ENCODE measurements at regions not wholly inside any gene's neighbourhood (a gene's known extent, or its start where the extent isn't known, plus 50 kb on each side); places are given as distances from the start of the nearest gene placed in this dataset.
"Not testable (repeated sequence)": the region's sequence is repeated elsewhere in the genome, so short reads cannot be mapped to it uniquely, and the experiment has no call there.

DNA sequence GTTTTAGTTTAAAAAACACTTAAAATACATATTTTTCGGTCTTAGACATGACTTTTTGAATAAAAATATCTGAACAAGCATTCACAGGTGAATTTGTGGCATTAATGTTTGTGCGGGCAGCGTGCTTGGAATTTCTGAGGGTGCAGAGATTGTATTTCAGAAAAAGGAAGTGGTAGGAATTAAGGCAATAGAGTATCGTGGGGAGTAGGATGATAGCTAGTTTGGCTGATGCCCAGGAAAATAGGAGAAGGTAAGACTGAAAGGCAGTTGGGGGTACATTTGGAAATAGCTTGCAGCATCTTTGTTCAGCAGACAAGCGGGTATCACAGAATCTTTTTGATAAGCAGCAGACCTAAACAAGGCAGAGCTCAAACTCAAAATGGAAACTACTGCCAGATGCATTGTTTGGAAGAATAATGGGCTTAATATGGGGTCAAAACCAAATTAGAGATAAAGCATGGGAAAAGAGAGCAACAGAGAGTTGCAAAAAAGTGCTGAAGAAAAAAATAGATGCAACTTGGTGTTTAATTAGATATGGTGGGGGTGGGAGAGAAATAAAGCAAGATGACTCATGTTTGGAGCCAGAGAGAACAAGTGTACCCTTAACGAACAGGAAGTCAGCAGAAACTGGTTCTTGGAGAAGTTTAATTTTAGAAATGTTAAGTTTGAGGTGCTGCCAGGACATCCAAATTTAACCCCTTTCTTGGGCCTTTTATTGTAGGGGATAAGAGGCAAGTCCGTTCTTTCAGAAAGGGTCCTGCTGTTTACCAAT, 85.7 kb upstream of the ARRDC3 start:
- TF ChIP-seq, protein P1, sequence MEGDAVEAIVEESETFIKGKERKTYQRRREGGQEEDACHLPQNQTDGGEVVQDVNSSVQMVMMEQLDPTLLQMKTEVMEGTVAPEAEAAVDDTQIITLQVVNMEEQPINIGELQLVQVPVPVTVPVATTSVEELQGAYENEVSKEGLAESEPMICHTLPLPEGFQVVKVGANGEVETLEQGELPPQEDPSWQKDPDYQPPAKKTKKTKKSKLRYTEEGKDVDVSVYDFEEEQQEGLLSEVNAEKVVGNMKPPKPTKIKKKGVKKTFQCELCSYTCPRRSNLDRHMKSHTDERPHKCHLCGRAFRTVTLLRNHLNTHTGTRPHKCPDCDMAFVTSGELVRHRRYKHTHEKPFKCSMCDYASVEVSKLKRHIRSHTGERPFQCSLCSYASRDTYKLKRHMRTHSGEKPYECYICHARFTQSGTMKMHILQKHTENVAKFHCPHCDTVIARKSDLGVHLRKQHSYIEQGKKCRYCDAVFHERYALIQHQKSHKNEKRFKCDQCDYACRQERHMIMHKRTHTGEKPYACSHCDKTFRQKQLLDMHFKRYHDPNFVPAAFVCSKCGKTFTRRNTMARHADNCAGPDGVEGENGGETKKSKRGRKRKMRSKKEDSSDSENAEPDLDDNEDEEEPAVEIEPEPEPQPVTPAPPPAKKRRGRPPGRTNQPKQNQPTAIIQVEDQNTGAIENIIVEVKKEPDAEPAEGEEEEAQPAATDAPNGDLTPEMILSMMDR (IDR thresholded peaks at IDR 0.05): no peak
- H3K27me3 ChIP-seq: no peaks in the 10 kb centered on the region
- no peaks in the 10 kb centered on the region for H3K9me3 ChIP-seq
- intact Hi-C loops (cut with DNase I; ENCODE audit: low total_unique reads): no loop called here
- H3K4me1 ChIP-seq: peaks cover 0 to 22% (median 0%) of the 10 kb centered on the region in 4 donors
- H3K4me3 ChIP-seq: no peak overlapping the region
- peak overlapping the region; percentile 15 to 50 for H3K27ac ChIP-seq
- no peak for DNase-seq
- H3K36me3 ChIP-seq: no peaks in the 10 kb centered on the region

DNA sequence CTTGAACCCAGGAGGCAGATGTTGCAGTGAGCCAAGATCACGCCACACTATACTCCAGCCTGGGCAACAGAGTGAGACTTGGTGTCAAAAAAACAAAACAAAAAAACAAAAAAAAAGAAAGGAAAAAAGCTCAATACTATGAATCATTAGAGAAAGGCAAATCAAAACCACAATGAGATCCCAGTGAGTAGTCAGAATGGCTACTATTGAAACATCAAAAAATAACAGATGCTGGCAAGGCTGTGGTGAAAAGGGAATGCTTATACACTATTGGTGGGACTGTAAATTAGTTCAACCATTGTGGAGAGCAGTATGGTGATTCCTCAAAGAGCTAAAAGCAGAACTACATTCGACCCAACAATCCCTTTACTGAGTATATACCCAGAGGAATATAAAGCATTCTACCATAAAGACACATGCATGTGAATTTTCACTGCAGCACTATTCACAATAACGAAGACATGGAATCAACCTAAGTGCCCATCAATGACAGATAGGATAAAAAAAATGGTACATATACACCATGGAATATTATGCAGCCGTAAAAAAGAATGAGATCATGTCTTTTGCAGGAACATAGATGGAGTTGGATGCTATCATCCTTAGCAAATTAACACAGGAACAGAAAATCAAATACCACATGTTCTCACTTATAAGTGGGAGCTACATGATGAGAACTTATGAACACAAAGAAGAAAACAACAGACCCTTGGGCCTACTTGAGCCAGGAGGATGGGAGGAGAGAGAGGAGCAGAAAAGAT, 81.9 kb upstream of the ARRDC3 start:
- Histone ChIP-seq H3K4me3 (no peak overlapping the region), H3K4me1 (peaks cover 0 to 8% (median 0%) of the 10 kb centered on the region in 4 donors), H3K27ac (no peak overlapping the region), H3K9me3 (peaks cover 0 to 4% (median 0%) of the 10 kb centered on the region in 3 donors), H3K36me3 (no peaks in the 10 kb centered on the region), H3K27me3 (no peaks in the 10 kb centered on the region)
- intact Hi-C loops (cut with DNase I; ENCODE audit: low total_unique reads): no loop called here
- no peak for DNase-seq
- TF ChIP-seq, protein P1 (IDR thresholded peaks at IDR 0.05): no peak

DNA sequence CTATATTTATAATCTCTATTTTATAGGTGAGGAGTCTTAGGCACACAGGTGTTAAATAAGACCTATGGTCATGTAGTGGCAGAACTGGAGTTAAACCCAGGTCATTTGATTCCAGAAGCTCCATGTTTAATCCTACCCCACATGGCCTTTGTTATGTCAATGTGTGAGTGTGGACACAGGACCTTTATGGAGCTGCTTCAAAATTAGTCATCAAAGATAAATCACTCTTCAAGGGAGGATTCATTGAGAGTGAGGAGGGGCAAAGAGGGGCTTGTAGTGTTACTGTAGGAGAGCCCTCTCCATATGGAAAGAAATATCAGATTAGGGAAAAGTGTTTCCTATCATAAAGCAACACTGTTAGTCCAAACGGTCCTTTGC, 74.6 kb upstream of the ARRDC3 start:
- Histone ChIP-seq H3K27me3 (no peaks in the 10 kb centered on the region), H3K27ac (no peak overlapping the region), H3K4me1 (no peaks in the 10 kb centered on the region), H3K36me3 (no peaks in the 10 kb centered on the region), H3K9me3 (peaks cover 0 to 4% (median 0%) of the 10 kb centered on the region in 3 donors), H3K4me3 (no peak overlapping the region)
- DNase-seq: no peak
- intact Hi-C loops (cut with DNase I; ENCODE audit: low total_unique reads): no loop called here
- TF ChIP-seq, protein P1 (IDR thresholded peaks at IDR 0.05): no peak

DNA sequence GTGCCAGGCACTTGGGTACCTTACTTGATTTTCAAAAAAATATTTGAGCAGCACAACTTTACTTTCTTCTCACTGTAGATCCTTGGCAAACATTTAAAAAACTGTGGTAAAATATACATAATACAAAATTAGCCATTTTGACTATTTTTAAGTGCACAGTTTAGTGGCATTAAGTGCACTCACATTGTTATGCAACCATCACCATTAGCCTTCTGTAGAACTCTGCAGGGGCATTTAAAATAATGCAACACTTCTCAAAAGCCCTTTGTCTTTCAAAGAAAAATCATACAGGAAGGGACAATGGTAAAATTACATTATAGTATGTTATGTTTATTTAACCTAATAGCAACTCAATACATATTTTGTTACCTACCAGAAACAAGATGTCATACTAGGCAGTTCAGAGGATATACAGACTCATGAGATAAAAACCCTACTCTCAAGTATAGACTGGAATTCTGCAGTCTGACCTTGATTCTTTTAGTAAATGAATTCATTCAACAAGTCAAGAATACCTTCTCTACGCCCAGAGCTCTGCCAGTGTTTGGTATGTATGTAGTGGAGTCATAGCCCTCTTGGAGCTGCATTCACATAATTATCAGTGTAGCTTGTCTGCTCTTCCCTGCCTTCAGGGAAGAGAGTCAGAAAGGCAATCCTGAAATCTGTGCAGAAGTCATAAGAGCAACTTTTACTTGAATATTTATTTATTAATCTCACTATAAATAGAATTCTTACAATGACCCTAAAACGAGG, 74.0 kb upstream of the ARRDC3 start:
- Histone ChIP-seq H3K27ac (no peak overlapping the region), H3K36me3 (no peaks in the 10 kb centered on the region), H3K27me3 (no peaks in the 10 kb centered on the region), H3K9me3 (peaks cover 0 to 4% (median 0%) of the 10 kb centered on the region in 3 donors), H3K4me1 (no peaks in the 10 kb centered on the region), H3K4me3 (no peak overlapping the region)
- TF ChIP-seq, protein P1 (IDR thresholded peaks at IDR 0.05): no peak
- intact Hi-C loops (cut with DNase I; ENCODE audit: low total_unique reads): no loop called here
- no peak for DNase-seq

DNA sequence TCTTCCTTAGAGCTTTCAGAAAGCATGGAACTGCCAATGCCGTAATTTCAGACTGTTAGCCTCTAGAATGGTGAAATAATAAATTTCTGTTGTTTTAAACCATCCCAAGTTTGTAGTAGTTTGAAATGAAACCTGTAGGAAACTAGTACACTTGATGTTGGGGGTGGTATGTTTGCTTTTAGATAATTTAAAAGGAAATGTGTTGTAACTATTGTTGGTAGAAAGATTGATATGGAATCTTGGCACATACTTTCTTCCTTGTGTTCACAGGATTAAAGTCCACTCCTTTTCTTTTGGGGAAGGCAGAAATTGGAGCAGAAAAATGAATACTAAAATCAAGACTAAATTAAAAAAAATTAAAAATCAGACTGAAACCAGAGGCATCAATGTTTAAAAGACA, 66.0 kb upstream of the ARRDC3 start:
- Histone ChIP-seq H3K4me1 (no peaks in the 10 kb centered on the region), H3K27me3 (no peaks in the 10 kb centered on the region), H3K9me3 (no peaks in the 10 kb centered on the region), H3K4me3 (no peak overlapping the region), H3K27ac (no peak overlapping the region), H3K36me3 (no peaks in the 10 kb centered on the region)
- intact Hi-C loops (cut with DNase I; ENCODE audit: low total_unique reads): no loop called here
- no peak for DNase-seq
- TF ChIP-seq, protein P1 (IDR thresholded peaks at IDR 0.05): no peak

DNA sequence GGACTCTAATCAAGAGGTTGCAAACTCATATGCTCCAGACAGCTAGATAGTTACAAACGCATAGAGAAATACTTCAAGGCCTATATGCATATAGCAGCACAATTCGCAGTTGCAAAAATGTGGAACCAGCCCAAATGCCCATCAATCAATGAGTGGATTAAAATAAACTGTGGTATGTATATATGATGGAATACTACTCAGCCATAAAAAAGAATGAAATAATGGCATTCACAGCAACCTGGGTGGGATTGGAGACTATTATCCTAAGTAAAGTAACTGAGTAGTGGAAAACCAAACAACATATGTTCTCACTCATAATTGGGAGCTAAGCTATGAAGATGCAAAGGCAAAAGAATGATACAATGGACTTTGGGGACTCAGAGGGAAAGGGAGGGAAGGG, 65.0 kb upstream of the ARRDC3 start:
- intact Hi-C loops (cut with DNase I; ENCODE audit: low total_unique reads); H3K4me3 ChIP-seq; H3K27me3 ChIP-seq; H3K9me3 ChIP-seq; H3K4me1 ChIP-seq; DNase-seq; H3K36me3 ChIP-seq; H3K27ac ChIP-seq: not testable (repeated sequence)

DNA sequence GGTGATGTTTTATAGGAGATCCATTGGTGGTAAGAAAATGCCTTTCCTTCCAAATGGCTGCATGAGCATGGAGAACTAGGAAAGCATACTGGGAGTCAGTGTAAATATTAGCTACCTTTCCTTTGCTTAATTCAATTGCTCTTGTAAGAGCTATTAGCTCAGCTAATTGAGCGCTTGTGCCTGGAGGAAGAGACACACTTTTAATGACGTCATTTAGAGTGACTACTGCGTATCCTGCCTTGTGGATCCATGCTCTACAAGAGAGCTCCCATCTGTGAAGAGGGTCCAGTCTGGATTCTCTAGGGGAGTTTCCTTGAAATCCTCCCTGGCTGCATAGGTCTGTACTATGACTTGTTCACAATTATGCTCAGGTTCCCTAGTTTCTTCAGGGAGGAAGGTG, 63.8 kb upstream of the ARRDC3 start:
- H3K27me3 ChIP-seq; H3K4me1 ChIP-seq; H3K9me3 ChIP-seq; H3K36me3 ChIP-seq; intact Hi-C loops (cut with DNase I; ENCODE audit: low total_unique reads); H3K4me3 ChIP-seq; DNase-seq; H3K27ac ChIP-seq: not testable (repeated sequence)

All from tibial artery (tissue), 4 donors.